GDM1 (cell line): ENCODE measurements at regions not wholly inside any gene's neighbourhood (a gene's known extent, or its start where the extent isn't known, plus 50 kb on each side); places are given as distances from the start of the nearest gene placed in this dataset.
"Not testable (repeated sequence)": the region's sequence is repeated elsewhere in the genome, so short reads cannot be mapped to it uniquely, and the experiment has no call there.

Experiments used
- DNase-seq: peaks from one replicate; lab custom pipeline; 2025; lab: John Stamatoyannopoulos, UW

DNA sequence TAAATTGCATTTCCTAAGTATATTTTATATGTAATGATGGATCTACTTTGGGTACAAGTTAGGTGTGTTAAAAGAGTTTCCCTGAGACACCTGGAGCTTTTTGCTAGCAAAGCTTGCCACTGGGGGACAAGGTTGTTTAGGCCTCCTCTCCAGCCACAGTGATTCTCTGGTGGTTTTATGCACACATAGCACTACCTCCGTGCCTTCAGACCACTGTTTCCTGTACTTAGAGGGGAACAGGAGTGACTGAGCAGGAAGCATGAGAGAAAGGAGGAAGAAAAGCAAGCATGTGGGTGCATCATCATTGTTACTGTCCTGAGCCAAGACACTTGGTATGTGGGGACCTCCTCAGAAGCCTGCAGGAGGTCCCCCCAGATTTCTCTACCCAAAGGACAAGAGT, 272.1 kb downstream of the RASEF start:
- DNase-seq, result no peak

DNA sequence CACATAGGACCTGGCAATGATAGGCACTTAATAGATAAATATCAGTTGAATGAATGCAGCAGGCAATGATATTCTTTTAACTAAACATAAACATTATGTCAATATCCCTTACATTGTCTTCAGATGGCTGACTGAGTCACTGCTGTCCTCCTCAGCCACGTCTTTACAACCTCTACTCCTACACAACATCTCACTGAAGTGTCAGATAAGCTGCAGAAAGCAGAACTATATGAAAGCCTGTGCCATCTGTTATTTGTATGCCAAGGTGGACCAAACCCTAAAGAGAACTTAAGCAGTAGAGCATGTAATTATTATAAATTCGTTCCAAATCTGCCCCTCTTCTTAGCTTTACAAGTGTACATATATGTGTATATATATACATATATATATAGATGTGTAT, 271.2 kb downstream of the RASEF start:
- DNase-seq, result no peak

DNA sequence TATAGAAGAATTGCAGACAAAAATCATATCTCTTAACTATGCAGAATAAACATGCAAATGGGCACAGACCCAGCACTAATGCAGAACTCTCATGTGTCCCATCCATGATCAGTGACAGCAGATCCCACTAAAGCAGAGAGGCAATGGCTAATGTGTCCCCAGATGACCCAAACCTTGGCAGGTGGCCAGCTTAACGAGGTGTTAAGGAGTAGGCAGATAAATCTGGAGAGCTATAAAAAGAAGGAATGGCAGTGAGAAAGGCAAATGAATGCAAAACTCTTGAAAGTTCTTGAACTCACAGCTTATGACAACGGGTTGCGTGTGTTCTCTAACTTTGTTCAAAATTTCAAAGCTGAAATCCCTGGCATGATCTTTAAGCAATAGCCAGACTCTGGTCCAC, 265.4 kb downstream of the RASEF start:
- DNase-seq, result no peak

DNA sequence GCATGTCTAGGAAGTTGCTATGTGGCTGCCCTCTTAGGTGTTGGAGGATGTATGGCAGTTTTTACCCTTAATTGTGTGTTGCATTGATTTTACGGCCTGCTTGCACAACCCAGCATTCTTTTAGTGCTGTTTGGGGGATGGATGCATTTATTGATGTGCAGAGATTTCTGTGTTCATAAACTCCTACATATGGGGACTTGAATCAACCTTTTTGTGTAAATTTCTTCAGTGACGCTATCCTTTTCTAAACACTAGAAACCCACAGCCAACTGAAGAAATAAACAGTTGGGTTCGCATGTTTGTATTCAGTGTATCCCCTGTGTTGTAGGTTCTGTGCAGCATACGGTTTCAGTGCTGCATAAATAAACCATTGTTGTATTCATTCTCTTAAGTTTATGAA, 263.7 kb downstream of the RASEF start:
- DNase-seq, result no peak

DNA sequence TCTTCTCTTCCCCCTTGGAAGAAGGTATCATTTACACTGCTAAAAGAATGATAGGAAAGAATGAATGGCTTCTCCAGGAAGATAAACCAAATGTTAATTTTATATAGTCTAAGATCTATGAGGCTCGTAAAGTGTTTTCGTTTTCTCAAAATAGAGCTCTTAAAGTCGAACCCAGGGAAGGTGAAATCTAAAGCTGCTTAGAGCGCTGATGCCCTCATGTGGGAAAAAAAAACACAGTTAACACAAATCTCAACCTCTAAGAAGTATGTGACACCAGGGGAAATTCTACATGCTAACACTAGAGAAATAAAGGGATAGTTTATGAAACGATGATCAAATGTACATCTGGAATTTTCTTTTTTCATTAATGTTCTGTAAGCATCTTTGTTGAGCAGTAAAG, 257.9 kb downstream of the RASEF start:
- no peak for DNase-seq

DNA sequence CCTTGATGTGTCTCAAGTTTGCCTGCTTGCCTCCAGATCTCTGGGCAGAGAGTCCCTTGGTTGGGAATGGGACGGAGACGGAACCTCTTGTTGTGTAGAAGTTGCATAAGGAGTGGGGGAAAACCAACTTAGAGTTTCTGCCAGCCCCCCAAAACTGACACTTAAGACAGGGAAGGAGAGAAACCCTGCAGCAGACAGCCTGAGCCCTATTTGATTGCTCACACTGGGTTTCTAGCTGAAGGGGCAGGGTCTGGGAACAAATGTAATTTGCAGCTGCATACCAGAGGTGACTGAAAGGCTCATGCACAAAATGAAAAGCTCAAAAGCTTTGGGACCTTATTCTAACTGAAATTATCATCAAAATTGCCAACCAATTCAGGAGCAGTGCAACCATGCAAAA, 254.5 kb downstream of the RASEF start:
- DNase-seq, result no peak

DNA sequence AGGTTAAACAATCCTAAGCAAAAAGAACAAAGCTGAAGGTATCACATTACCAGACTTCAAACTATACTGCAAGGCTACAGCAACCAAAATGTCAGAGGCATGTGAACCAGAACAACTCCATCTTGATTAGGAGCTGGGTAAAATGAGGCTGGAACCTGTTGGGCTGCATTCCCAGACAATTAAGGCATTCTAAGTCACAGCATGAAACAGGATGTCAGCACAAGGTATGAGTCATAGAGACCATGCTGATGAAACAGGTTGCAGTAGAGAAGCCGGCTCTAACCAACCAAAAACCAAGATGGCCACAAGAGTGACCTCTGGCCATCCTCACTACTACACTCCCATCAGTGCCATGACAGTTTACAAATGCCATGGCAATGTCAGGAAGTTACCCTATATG, 252.0 kb downstream of the RASEF start:
- DNase-seq, result no peak

DNA sequence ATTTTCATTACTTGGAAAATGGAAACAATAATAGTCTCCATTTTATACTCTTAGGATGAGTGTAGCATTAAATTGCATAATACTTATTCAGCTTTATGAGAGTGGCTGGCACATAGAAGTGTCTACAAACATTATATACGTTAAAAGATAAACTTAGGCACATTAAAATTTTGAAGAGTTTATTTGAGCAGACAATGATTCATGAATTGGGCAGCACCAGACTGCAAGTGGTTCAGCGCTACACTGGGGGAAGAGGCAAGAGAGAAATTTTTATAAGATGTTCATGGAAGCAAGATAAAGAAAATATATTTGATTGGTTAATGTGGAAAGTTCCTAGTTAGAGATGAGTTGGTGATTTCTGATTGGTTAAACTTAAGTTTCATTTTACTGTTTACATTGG, 243.7 kb downstream of the RASEF start:
- DNase-seq, result no peak

DNA sequence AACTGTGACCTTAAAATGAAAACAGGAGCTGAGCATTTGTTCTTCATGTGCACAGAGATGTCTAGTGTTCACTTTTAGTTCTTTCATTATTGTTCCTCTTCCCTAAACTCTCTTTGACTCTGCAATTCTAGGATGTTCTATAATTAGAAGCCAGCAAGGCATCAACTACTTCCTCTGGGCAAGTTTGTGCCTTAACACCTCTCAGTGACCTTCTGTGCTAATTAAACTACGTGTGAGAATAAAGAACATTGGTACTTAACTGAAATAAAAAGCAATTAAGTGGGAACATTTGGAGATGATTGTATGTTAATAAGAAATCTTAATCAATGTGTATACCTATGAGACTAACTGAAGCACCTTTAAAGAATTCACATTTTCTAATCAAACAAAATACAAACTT, 242.8 kb downstream of the RASEF start:
- no peak for DNase-seq

DNA sequence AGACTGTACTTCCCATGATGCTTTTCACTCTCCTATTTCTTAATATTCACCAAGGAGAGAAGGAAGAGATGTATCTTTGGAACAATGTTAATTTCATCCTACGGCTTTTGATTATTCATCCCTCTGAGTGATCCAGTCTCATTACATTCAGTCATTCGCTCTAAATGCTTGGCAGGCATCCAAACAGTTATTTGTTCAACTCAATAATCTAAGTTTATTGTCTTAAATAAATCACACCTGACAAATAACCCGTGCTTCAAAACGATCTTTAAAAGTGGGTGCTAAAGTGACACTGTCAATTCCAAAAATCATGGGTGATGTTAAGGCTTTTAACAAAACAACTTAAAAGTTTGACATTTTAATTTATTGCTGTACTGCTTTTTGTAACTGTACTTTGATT, 233.1 kb downstream of the RASEF start:
- DNase-seq, result no peak

DNA sequence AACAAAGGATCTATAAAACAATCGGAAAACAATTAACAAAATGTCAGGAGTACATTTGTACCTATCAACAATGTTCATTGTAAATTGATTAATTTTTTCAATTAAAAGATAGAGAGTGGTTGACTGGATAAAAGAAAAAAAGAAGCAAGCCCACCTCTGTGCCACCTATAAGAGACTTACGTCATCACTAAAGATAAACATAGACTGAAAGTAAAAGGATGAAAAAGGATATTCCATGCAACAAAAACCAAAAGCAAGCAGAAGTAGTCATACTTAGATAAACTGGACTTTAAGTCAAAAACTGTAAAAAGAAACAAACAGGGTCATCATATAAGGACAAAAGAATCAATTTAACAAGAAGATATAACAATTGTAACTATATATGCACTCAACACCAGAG, 197.4 kb downstream of the RASEF start:
- no peak for DNase-seq

DNA sequence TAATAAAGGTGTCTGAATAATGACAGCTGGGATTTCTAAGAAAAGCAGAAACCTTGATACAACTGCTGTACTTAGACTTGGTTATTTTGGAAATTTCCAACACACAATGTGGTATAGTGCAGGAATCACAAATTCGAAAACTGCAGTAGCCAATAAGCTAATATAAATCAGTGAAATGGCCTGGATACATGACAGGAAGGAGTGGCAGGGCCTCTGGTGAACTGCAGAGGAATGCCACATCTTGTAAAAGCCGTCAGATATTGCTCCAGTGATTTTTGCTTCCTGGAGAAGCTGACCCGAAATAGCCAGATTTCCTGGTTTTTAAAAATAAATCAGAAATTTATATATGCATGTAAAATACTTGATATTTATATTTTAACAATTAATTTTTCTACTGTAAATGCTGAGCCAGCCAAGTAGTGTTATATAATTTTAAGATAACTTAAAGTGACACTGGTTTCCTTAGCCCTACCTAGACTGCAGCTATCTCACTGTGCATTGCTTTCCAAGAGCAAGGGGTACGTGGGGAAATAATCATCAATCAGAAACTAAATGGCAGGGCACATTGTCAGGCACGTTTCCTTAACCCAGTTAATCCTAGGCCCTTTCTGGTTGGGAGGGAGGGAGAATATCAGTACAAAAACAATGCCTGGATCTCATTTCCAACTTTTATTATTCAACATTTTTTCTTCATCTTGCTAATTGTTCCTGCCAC, 182.4 kb downstream of the RASEF start:
- DNase-seq, result no peak

DNA sequence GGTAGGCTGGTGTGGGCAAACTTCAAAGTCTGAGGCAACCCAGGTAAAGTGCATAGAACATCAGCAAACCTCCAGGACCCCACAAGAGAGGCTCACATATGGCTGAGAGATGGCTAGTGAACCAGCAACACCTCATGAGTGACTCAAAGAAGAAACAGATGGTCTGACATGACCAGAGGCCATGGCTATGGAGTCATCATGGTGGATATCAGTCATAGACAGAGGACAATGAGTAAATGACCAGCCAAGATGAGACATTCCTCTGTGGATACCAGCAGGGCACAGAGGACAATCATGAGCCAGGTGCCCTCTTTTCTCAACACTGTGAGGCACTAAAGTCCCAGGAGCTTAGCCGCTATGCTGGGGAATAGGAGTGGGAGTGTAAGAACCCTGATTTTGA, 180.8 kb downstream of the RASEF start:
- no peak for DNase-seq

DNA sequence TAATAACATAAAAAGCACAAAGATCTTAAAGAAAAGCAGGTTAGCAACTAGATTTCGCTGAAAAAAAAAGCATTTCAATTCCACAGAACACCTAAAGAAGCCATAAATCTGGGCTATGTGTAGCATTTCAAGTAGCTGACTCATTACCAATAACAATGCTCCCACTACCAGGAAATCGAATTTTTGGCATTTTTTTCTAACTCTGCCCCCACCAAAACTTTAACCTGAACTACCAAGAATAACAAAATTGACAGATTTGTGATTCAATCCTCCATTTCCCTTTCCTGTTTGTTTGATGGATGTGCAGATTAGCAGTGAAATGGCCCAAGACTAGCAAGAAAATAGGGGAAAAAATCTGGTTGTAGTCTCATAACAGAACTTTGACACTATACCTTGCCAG, 180.2 kb downstream of the RASEF start:
- DNase-seq, result no peak

DNA sequence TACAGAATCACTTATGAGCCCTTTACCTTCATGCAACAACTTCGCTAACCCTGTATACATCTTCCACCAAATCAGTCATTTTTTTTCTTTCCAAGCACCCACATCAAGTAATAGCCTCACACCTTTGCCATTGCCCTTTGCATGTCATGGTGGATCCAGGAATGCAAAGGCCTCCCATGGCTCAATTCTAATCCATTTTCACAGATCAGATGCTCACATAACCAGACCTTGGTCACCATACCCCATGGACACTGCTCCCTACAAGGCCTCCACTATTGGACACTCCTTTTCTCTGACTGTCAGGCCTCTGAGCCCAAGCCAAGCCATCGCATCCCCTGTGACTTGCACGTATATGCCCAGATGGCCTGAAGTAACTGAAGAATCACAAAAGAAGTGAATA, 179.5 kb downstream of the RASEF start:
- DNase-seq, result no peak

DNA sequence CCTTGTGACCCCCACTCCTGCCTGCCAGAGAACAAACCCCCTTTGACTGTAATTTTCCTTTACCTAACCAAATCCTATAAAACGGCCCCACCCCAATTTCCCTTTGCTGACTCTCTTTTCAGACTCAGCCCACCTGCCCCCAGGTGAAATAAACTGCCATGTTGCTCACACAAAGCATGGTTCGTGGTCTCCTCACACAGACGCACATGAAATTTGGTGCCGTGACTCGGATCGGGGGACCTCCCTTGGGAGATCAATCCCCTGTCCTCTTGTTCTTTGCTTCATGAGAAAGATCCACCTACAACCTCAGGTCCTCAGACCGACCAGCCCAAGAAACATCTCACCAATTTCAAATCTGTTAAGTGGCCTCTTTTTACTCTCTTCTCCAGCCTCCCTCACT, 179.0 kb downstream of the RASEF start:
- not testable (repeated sequence) for DNase-seq

DNA sequence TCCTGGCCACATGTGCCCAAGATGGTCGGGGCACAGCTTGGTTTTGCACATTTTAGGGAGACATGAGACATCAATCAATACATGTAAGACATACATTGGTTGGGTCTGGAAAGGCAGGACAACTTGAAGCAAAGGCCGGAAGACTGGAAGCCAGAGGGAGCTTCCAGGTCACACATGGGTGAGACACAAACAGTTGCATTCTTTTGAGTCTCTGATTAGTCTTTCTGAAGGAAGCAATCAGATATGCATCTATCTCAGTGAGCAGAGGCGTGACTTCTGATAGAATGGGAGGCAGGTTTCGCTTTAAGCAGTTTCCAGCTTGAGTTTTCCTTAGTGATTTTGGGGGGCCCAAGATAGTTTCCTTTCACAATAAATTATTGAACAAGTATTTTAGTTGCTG, 172.5 kb downstream of the RASEF start:
- no peak for DNase-seq

DNA sequence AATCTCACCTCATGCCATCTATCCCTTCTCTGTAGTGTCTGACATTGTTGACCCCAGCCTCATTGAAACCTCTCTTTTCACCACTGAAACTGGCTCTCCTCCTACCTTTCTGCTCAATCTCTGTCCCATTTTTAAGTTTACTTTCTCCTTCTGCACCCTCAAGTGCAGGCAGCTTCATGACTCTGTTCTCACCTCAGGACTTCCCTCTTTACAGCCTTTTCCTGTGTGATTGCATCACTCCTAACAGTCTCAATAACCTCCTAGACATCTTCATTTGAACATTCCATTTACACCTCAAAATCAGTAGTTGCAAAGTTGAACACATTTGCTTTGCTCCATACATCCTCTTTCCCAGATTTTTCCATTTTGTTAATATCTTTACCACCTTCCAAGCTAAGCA, 172.1 kb downstream of the RASEF start:
- no peak for DNase-seq

DNA sequence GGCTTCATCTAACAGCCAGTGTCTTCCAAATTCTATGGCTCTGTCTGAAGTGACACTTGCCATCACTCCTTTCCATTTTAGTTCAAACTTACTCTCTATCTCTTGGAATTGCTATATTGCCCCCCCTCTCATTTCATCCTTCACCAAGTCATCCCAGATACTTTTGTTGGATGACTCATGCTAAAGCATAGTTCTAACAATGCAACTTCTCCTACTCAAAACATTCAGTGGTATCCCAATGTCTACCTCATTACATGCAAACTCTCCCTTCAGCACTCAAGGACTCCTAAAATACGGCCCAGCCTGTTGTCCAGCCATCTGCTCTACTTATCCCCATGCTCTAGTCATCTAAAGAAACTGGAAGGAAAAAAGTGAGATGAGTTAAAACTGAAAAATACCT, 171.6 kb downstream of the RASEF start:
- DNase-seq, result no peak

DNA sequence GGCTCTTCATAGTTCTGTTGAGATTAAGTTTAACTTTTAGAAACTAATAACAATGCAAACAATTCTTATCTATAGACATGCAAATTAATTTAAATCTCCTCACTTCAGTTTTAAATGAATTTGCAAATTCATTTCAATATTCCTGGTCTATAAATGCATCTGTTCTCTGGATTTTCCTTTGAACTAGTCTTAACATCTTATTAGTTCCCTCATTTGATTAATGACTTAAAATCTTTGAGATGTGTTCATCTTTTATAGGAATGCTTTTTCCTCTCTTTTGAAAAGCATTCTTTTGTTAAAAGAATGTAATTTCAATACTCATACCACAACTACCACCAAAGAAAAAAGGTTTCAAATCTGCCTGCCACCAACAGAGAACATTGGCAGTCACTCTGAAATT, 169.4 kb downstream of the RASEF start:
- DNase-seq, result no peak

DNA sequence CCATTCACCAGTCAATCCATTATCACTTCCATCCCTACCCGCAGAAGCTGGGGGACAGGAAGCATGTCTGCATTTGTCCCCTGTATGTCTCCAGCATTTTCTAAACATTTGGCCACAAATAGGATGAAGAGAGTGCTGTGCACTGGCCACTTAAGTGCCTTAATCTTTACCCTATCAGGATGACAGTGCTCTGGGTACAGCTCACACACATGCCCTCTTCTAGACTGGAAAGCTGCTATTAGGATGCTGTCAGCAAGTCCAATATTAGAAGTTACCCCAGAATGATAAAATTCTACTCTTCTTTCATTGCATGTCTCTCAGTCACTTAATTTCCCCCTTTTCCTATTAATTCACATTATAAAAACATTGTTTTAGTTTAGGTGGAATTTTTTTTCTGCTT, 168.4 kb downstream of the RASEF start:
- DNase-seq, result no peak

DNA sequence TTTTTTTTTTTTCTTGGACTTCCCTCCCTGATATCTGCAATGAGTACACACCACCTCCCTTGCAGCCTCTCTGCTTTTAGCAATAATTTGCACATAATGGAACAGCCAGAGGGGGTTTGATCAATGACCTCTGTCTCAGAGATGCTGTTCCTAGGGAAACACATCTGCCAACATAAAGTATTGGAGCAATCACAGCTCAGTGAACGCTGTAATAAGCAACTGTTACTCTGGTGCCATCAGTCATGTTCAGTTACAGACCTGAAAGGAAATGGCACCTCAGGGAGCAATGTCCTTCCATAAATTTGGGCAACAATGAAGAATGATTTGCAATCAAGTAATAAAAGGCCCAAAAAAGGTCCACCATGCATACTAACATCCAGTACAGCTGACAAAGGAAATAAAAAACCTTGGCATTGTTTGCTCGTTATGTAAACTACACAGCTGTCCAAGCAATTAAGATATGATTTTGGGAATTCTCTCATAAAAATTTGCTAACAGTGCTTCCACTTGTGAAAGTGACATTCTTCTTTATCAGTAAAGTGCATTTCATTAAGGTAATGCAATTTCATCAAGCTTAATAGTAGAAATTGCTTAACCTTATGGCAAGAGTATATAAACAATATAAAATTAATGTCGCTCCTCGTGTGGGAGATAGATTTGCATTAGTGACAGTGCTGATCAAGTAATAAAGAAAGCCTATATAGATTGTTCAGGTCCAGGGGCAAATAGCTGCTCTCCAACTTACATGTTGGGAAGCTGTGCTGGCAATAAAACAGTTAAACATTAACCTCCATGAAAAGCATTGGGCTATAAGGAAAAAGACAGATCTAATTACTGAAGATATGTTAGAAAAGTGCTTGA, 167.8 kb downstream of the RASEF start:
- no peak for DNase-seq

DNA sequence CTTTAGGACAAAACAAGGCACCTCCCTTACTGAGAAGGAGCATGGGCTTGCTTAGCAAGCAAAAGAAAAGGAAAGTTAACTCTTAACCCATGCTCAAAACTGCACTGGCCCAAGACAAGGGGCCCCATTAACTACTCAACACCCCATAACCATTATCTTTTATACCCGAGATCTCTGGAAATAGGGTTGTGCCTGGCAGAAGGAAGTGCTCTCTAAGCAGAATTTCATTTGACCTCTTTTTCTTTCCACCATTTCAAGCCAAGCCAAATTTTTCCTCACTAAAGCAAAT, 167.2 kb downstream of the RASEF start:
- DNase-seq, result no peak

DNA sequence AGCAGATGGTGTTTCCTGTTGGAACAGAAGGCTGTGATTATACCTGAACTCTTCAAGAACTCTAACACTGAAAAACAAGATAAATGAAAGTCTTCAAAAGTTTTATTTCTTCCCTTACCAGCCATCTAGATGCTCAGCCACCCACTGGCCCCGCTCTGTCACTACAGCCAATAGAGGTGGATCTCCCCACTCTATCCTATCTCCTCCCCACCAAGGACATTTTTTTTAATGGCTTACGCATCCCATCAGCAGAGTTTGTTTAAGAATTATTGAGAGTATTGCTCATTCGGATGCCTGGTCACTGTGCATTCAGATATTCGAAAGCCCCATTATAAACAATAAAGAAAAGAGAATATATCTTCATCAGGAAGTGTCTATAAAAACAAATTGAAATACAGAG, 159.4 kb downstream of the RASEF start:
- DNase-seq, result no peak
